VCaP (cell line): ENCODE measurements at regions not wholly inside any gene's neighbourhood (a gene's known extent, or its start where the extent isn't known, plus 50 kb on each side); places are given as distances from the start of the nearest gene placed in this dataset.

Source experiments
- H3K27ac ChIP-seq: fragments of 450-650 bp; 2 replicates; pipeline ENCODE4 v1.5.1; 2017
- TF ChIP-seq, protein P1 (sequence below): fragments of 450-650 bp; conservative IDR thresholded peaks from 2 replicates; pipeline ENCODE4 v1.5.1; 2017; ENCODE audit warnings: mild to moderate bottlenecking, moderate library complexity

DNA sequence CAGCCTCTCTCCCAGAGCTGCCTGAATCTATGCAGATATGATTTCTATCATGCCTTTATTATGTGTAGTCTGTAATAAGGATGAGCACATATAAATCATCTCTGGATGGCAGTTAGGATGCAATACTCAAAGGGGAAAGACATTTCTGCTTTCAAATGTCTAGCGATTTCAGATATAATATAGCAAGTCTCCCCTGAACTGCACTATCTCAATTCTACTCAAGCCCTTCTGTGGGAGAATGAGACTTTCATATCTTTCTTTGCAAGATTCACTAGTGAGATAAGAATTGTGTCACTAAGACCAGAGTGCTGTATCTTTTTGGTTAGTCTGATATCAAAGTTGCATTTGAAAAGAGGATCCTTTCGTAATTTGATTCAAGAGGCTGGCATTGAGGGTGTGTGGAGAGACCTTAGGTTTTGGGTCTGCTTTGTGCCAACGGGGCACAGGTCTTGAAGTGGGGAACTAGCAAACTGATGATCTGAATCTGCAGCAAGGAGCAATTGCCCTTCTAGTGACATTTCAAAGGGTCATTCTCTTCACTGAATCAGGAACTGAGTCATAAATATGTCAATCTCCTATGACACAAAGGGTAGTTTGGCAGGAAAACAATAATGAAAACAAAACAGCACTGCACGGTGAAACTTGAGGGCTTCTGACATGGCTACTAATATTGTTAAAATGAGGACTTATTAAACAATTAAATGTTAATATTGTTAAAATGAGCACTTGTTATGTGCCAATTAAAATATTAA lies 305.5 kb upstream of the CLINT1 start:
- TF ChIP-seq, protein P1, sequence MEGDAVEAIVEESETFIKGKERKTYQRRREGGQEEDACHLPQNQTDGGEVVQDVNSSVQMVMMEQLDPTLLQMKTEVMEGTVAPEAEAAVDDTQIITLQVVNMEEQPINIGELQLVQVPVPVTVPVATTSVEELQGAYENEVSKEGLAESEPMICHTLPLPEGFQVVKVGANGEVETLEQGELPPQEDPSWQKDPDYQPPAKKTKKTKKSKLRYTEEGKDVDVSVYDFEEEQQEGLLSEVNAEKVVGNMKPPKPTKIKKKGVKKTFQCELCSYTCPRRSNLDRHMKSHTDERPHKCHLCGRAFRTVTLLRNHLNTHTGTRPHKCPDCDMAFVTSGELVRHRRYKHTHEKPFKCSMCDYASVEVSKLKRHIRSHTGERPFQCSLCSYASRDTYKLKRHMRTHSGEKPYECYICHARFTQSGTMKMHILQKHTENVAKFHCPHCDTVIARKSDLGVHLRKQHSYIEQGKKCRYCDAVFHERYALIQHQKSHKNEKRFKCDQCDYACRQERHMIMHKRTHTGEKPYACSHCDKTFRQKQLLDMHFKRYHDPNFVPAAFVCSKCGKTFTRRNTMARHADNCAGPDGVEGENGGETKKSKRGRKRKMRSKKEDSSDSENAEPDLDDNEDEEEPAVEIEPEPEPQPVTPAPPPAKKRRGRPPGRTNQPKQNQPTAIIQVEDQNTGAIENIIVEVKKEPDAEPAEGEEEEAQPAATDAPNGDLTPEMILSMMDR, result no peak
- H3K27ac ChIP-seq, result no peak overlapping the region

DNA sequence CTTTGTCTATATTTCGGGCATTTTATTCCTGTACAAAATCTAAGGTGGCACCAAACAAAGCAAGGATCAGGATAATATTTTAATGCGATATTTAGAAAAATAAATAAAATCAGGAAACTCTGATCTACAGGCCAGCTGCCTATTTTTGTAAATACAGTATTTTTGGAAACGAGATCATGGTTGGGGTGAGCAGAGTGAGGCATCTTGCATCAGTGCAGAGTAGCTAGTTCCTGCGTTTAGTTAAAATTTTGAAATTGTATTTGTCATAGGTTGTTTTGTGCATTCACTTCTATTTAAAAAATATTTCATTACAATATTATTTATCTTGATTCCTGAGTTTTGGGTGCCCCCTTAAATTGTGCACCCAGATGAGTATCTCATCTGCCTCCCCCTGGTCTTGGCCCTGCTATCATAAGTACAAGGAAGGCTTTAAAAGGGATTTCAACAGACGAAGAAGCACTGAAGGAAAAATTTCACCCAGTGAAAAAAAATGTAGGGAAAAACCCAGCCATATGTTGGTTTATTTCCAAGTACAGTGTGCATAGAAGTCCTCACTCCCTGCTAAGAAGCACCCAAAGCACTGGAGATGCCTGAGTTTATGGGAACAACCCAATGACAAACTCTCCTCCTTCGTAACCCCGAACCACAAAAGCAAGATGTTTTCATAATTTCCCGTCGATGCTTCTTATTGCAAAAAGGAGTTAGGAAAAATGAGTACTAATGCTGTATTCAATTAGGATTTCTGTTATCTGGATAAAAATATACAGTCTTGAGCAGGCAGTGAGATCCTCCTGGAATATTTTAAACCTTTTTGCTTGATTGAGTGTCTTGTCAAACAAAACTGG lies 304.7 kb upstream of the CLINT1 start:
- TF ChIP-seq, protein P1, result no peak
- no peak overlapping the region for H3K27ac ChIP-seq

DNA sequence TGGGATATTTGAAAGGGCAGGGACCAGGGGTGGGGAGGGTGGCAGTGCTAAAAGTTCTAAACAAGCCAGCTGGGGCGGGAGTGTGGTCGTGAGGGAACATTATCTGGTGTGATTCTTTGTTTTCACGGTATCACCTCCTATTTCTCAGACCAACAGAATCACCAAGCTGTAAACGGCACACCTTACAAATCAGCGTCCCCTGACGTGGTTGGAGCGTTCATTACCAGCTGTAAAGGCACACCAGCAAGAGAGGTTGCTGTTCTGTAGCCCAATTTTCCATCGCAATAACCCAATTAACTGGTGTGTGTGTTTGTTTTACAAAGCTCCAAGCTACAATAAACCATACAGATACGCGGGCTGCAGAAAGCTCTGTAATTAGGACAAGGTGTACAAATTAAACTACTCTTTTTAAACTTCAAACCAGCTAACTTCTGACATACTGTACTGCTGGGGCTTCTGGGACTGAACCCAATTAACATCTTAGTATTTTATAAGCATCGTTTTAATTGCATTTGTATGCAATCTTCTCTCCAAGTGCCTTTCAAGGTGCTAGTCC lies 303.6 kb upstream of the CLINT1 start:
- no peak overlapping the region for H3K27ac ChIP-seq
- TF ChIP-seq, protein P1, result no peak

DNA sequence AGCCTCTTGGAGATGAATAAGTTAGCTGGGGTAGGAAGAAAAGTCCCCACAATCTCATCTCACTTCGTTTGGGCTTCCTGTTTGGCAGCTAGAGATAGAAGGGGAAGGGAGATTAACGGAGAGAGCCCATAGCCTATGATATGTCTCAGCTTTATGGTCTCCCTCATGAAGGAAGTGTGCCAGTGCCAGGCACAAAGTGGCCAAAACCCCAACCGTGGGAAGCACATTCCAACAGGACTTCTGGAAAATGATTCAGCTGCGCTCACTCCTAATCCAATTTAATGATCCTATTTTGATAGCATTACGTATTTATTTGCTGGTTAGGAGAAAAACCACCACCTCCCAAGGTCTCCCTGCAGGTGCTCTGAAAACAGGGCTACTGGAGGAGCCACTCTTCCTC lies 303.1 kb upstream of the CLINT1 start:
- H3K27ac ChIP-seq, result no peak overlapping the region
- TF ChIP-seq, protein P1, result no peak

DNA sequence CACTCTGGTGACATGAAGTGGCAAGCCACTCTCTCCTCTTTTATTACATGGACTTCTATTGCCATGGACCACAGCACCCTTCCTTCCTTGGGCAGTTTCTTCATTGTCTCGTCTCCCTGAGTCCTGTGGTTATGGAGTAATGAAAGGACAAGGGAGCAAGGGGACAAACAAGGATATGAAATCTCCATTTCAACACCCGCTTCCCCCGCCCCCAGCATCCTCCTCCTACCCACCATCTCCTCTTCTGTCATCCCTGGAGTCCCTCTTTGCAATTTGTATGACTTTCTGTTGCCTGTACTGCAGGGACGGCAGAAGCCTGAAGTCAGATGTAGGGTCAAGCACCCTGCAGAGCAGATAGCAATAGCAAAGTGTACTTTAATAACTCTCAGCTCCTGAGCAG lies 300.7 kb upstream of the CLINT1 start:
- TF ChIP-seq, protein P1, result no peak
- no peak overlapping the region for H3K27ac ChIP-seq

DNA sequence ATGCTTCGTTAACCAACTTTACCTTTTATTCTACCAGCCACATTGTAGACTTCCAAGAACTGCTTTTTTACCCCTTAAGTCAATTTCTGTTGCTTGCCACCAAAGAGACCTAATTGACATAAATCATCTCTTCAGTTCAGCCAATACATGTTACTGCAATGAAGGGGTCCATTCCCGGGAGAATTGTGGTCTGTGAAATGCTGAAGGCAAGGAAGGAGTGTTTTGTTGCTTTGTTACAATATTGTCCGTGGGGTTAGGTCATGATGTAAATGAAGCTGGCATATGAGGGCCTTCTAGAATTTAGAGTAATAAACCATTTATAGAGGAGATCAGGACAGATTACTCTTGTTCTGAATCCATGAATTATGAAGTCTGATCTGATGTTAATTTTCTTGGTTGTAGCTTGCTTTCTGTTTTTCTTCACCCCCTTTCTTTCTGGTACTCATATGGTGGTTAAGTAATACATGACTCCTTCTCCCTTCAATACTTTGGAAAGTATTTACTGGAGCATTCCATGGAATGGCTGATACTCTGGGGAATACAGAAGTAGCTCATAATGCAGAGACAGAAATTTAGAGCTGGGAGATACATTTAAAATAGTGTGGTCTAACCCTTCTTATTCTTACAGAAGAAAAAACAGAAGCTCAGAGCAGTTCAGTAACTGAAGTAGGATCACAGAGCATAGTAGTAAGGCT lies 297.0 kb upstream of the CLINT1 start:
- TF ChIP-seq, protein P1, result no peak
- H3K27ac ChIP-seq, result no peak overlapping the region

DNA sequence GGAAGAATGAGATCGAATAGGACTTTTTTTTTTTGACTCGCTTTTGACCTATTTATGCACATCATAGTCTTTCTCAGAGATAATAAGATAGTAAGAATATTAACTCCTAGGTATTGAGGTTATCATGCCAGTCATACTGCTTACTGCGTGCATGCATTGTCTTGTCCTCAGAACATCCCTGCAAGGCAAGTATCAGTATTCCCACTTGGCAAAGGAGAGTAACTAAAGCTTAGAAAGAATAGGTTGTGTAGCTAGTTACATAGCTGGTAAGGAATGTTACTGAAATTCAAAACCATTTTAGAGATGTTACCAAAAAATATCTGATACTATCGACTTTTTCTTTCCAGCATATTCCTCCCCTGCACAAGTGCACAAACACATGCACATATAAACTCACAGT lies 296.1 kb upstream of the CLINT1 start:
- TF ChIP-seq, protein P1, result no peak
- H3K27ac ChIP-seq, result peak overlapping the region; percentile 56
